ENCODE measurements at regions not wholly inside any gene's neighbourhood (a gene's known extent, or its start where the extent isn't known, plus 50 kb on each side); places are given as distances from the start of the nearest gene placed in this dataset.
A peak's percentile ranks its signal among the peaks of the same experiment; 100 is the strongest.

DNA sequence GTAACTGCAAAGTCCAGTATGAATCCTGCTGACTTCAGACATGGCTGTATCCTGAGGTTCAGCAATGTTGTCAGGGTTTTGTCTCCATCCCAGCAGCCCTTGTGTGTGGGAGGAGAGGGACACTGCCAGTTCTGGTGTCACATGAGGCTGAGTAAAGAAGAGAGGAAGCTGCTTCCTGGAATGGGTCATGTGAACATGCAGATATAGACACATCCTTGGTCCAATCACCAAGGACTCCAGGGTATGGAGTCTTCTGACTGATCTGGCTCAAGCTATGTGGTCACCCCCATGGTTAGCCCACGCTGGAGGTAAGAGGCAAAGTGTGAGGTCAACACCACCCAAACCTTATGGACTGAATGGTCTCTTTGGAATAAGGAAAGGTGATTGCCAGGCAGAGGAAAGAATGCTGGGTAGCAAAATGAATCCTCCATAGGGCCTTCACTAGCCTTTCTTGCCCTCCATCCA is 134.4 kb upstream of the SLC1A4 start:
- no peak for DNase-seq (ENCODE audit: low read depth)

DNA sequence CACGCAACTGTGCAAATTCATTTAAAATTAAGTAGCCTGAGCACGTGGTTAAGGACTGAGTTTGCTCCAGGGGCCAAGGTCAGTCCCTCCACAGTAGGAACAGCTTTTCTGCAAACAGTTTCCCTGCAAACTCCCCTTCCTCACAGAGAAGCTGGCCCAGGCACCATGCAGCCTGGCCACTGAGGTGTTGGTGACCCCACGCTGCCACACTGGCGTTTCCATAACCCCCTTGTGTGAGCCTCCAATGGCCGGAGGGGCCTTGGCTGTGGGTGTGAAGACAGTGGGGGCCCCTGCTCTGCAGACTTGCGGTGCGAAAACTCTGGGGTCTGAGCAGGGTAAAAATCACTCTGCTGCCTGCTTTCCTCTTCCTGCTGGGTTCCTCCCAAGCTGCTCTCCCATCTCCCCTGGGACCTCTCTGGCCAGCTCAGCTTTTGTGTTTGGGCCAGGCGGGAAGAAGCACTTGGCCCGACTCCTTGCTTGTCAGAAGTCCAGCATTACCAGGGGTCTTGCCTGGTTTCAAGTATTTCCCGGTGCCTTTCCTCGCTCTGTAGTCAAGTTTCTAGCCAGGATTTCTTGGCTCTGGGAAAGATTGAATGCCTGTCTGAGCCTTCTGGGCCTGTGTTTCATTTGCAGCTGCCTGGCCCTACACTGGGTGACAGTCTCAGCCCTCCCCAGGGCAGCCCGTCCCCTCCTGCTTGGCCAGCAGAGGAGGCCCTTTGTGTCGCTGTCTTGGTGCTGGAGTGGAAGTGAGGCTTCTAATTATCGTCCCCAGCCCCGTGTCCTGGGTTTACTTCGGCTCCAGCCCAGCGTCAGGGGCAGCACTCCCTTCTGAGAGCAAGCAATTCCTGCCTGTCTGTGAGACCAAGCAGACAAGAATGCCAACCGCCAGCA is 131.4 kb upstream of the SLC1A4 start:
- no peak for DNase-seq (ENCODE audit: low read depth)

DNA sequence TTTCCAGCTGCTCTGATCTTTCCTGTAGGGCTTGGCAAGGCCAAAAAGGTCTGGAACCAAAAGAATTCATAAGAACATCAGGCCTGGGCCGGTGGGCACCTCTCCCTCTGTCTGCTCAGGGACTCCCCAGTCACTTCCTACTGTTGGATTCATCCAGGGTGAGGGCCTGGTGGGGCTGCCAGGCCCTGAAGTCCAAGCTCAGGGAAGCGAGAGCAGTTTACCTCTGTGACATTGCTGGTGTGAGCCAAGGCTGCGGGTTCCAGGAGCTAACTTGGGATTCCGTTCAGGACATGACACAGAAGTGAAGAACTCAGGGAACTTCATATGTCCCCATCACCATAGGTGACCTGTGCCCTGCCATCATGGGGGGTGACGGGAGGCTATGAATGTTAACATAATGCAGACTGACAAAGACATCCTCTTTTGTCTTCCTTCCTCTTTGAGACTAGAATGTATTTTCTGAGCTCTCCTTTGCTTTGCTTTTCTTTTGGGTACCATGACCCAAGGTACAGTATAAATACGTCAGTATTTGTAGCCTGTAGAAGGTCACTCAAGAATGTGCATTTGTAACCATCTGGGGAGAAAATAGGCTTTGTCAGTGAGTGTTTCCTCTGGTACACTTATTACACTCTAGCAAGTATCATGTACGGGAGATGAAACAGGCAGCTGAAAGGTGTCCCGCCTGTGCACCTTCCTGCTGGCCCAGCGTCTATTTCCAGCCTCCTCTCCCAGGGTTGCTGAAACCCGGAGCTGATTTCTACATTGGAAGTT is 130.5 kb upstream of the SLC1A4 start:
- DNase-seq (ENCODE audit: low read depth): no peak

DNA sequence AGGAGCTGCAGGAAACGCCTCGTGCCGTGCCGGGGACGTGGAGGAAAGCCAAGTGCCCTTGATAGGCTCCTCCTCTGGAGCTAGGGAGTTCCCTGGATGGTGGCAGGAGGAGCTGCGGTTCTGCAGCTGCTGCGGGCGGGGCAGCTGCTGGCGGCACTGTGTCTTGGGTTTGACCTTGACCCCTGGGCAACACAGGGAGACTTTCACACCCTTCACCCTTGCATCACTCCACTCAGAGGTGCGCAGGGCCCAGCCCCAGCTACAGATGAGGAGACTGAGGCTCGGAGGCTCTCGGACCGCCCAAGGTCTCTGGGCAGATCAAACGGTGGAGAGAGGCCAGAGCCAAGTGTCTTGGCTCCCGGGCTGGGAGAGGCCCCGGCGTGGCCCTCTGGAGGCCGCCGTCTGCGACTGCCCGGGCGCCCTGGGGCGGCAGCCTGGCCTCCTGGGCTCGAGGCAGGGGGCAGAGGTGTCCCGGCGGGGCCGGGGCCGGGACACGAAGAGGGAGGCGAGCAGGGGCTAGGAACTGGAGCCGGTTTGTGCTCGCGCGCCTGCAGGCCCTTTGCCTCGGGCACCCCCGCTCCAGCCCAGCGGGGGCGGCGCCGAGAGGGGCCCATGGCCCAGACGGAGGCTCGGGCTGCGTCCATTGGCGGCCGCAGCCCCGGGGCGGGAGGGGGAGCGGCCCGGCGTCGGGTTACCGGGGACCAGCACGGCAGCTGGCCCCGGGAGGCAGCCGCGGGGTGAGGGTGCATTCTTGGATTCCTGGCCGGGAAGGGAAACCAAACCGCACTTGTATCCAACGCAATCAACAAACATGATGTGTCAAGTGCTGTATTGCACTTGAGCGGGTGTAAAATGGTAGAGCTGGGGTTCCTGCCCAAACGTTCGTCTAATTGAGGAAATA is 129.6 kb upstream of the SLC1A4 start:
- DNase-seq (ENCODE audit: low read depth): no peak

DNA sequence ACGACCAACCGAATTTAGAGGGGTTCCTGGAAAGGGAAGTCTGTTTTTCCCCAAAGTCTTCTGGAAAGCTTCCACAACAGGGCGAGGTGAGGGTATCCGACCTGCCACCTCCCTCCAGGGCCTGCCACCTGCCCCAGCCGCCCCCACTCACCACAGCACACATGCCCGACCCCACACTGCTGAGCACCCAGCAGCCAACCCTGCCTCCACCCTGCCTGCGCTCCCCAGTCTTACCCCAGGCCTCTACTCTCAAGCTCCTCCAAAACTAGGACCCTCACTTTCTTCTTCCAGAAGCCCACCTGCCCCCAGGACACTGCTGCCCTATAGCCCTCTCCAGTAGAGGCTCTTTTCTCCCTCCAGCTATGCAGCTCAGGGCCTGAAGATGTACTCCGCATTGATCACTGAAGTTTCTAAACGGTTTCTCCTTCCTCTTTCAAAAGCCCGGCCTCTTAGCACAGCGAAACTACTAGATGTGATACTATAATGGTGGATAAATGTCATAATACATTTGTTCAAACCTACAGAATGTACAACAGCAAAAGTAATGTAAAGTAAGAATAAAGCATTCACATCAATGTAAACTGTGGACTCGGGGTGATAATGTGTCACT is 128.8 kb upstream of the SLC1A4 start:
- no peak for DNase-seq (ENCODE audit: low read depth)

DNA sequence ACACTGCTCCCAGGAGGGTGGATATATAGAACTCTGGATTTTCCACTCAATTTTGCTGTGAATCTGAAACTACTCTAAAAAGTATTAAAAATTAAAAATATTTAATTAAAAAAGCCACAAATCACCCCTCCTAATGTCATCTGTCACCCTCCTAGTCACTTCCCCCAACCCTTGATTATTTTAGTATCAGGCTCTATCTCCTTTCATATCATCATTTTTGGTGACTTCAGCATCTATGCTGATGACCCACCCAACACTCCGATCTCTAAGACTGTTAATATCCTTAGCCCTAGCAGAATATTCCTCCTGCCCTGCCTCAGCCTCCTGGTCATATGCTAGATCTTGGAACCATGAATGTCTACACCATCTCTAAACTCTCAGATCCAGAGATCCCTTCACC is 128.3 kb upstream of the SLC1A4 start:
- no peak for DNase-seq (ENCODE audit: low read depth)

DNA sequence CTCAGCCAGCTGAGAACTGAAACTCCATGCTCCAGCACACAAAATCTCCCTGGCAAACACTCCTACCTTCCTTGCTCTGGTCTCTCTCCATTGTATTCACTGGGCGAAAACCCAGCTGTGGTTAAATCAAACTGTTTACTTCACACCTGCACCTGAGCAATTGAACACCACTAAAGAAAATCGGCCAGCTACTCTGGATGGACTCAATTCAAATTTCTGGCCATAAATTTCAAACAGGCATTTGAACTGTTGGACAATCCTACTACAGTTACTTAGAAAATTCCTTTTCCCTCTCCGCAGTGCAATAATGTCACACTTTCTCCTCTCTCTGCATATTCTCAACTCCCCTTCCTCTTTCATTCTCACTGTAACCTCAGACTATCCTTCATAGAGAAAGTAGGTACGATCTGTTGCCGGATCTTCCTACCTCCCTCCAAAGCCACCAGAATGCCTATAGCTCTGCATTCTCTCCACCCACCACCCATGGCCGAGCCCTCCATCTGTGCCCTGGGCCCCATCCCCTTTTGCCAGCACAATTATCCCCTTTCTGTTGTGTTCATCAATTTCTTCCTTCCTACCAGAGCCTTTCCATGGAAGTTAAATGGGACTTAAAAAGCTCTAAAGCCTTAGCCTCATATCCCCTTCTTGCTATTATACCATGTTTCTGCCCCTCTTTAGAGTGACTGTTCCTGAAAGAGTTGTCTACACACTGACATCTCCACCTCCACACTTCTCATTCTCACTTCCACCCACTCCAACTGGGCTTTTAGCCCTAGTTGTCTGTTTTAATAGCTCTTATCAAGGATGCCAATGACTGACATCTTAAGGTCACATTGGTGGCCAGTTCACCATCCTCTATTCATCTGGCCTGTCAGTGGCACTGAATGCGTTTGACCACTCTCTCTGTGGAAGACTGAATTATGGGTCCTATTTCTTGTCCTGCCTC is 127.5 kb upstream of the SLC1A4 start:
- no peak for DNase-seq (ENCODE audit: low read depth)

DNA sequence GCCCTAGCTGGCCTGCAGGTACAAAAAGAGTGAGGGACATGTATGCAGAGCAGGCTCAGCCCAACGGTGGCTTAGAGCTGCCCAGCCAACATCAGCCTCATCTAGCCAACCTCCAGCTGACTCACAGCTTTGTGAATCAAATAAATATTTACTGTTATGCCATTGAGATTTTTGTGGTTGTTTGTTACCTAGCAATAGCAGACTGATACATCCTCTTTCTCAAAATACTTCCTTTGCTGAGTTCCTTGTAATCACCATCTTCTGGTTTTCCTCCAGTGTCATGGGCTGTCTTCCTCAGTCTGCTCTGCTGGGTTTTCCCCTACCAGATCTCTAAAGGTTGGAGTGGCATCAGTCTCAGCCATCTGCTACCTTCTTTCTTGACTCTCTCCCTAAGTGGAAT is 126.6 kb upstream of the SLC1A4 start:
- no peak for DNase-seq (ENCODE audit: low read depth)

DNA sequence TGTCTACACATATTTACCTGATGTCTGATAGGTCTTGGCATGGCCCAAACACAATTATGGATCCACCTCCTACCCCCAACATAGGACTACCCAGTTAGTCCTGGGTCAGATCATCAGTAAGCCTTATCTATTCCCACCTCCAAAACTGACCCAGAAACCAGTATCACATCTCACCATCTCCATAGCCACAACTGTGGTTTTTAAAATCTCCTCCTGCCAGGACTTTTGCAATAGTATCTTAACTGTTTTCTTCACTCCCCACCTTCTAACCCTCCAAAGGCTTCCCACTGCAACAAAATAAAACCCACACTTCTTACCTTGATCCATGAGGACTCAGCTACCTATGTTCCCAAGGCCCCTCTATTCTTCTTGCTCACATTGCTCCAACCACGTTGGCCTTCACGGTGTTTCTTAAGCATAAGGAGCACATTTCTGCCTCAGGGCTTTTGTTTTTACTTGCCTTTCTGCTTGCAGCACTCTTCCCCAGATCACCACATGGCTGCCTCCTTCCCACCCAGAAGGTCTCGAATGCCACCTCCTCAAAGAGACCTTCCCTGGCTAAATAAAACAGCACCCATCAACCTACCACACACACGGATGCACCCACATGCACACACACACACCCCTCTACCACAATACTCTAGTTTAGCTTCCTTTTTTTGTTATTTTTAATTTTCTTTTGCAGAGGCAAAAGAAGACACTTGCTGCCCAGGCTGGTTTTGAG is 125.9 kb upstream of the SLC1A4 start:
- DNase-seq (ENCODE audit: low read depth): no peak

DNA sequence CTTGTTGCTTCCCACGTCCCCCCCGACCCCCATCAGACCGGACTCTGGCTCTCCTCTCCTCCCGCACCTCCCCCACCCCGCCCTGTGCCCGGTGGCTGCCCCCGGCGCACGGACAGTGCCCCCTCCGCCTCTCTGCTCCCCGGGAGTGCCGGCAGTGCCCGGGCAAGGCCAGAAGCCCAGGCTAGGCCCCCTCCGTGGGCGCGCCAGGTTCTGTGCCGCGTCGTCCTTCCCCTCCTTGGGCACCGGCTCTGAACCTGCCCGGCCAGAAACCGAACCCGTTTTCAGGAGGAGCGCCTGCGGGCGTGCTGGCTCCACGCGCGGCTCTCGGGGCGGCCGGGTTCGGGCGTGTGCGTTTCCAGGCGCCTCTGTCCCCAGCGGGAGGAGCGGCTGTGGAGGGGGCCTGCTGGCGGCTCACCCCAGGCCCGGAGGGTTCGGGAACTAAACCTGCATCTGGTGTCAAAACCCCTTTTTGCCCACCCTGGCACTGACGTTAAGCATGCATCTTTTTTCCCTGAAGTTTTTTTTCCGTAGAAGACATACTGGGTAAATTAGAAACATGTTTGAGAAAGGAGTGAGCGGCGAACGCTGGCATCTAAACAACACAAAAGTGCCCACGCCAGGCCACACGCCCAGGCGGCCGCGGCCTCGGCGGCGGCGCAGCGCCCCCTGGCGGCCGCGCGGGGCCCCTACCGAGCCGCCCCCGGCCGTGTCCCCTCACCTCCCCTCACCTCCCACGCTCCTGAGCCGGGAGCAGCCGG is 123.9 kb upstream of the SLC1A4 start:
- peak; percentile 20 for DNase-seq (ENCODE audit: low read depth)

DNA sequence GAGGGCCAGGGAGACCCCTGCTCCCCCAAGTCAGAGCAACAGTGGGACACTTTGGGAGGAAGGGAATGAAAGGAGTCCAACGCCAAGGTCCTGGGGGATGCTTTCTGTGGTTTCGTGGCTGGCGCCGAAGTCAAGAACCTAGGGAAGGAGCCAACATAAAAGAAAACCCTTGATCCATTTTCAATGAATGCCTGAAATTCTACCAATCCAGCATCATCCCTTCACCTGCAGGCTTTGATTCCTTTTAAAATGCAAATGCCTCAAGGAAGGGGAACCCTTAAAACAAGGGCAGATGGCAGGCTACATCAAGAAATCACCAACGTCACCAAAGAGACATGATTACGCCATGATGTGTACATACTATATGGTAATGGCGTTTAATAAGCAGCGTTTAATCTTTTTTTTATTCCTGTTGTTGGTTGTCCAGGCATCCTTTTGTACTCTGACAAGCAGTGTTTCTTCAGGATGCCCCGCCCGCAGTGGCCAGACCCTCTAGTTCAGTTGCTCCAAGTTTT is 123.3 kb upstream of the SLC1A4 start:
- DNase-seq (ENCODE audit: low read depth): no peak

DNA sequence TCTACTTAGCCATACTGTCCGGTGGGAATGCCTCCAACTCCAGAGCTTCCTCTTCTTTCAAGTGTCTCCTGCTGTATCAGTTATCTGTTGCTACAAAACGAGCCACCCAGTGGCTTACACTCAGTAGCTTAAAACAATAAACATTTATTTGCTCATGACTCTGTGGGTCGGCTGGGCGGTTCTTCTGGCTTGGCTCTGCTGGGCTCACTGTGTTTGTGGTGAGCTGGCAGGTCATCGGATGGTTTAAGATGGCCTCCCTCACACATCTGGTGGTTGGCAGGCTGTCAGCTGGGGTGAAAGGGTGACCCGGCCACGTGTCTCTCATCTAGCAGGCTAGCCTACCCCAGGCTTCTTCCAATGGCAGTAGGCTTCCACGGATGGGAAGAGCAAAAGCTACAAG is 122.4 kb upstream of the SLC1A4 start:
- DNase-seq (ENCODE audit: low read depth): no peak

DNA sequence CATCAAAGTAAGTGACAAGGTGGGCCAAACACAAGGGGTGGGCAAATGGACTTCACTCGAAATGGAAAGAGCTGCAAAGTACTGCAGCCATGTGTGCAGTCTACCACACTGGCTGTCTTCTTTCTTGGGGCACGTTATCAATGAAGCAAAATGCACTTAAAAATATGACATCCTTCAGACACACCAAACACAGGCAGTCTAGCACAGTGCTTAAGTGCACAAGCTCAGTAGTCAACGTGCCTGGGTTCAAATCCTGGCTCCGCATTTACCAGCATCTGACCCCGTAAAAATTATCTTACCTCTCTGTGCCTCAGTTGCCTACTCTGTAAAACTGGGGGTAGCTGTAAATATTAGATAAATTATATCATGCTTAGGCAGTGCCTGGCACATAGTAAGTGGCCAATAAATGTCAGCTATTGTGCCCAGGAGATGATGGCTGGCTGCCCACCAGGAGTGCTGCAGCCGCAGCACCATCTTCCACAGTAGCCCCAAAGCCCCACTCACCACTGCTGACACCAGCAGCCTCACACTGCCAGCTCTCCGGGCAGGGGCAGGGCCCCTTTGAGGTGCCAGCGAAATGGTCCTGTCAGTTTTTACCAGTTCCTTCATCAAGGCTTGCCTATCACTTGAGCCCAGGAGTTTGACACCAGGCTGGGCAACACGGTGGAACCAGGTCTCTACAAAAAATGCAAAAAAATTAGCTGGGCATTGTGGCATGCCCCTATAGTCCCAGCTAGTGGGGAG is 121.8 kb upstream of the SLC1A4 start:
- DNase-seq (ENCODE audit: low read depth): no peak

DNA sequence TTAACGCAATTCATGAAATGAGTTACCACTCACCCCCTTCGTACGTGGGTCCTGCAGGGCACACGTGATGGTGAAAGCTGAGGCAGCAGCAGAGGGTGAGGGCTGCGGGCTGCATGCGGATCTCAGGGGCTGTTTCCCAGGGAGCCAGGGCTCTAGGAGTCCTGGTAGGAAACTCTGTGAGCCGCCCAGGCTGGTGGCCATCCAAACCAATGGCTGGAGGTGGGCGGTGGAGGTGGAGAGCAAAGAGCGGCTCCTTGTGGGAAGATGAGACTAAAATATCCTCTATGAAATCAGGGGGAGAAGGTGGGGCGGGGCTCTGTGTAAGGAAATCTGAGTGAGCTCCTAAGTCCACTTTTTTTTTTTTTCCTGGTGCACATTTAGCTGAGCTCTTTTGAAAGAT is 120.1 kb upstream of the SLC1A4 start:
- no peak for DNase-seq (ENCODE audit: low read depth)

DNA sequence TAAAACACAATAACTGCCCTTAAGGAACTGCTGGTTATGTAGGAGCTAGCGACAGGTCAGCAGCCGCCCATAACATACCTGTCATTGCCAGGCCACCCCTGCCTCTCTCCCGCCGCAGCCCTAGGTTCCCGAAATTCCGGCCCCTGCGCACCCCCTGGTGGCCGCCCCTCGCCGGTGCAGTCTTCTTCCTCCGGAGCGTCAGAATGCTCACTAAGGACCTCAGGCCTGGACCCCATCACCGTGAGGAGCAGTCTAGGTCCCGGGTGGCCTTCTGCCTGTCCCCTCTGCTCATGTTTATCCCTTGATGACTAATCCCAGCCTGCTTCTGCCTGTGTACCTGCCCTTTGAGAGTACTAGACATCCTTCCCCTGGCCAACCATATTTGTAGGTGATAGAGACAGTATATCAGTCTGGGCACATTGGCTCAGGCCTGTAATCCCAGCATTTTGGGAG is 115.7 kb upstream of the SLC1A4 start:
- DNase-seq (ENCODE audit: low read depth): peak; percentile 34

DNA sequence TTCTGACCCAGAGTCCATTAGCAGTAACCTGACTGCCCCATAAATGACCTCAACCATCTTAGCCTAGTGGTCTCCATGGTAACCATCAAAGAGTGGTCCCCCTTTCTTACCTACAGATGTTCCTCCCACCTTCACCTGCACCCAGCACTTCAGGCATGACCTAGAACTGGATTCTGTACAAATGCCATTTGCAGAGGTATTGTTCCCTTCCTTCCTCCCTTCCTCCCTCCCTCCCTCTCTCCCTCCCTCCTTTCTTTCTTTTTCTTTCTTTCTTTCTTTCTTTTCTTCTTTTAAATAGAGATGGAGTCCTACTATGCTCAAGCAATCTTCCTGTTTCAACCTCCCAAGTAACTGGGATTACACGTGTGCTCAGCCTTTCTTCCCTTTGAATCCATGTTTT is 114.6 kb upstream of the SLC1A4 start:
- DNase-seq (ENCODE audit: low read depth): no peak

DNA sequence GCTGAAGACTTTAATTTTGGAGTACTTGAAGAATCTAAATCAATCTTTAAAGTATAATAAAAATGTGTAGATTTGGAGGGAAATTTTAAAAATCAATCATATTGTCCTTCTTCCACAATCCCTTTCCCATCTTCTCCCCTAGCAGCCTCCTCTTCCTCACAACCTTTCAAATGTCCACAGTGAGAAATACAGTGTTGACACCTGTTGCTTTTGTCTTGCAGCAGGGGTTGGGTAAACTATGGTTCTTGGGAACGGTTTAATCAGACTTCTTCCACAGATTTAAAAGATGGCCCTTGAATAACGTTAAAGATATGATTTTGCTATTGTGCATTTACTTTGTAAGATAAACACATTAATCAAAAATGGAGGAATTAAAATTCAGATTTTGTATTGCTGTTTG is 113.8 kb upstream of the SLC1A4 start:
- no peak for DNase-seq (ENCODE audit: low read depth)

DNA sequence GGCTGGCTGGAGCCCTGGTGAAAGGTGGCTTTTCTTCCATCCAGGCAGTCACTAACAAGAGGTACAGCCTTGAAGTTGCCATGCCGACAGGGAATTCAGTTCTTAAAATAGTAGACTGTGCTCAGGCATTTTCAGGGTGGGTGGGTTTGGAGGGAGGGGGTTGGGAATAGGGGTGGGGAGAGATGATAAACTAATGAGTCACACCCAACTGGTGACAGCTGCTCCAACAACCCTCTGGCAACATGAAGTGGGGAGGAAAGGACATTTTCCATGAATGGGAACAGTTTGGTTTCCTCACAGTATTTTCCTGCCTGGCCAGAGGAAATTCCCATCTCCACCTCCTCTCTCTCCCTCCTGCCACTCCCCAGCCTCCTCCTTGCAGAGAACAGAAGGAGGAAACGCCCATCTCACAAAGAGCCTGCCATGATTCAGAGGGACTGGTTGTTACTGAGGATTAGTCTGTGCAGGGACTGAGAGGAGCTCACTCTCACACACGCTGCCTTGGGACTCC is 113.0 kb upstream of the SLC1A4 start:
- DNase-seq (ENCODE audit: low read depth): no peak
